GM21528 (cell line): ENCODE measurements at regions not wholly inside any gene's neighbourhood (a gene's known extent, or its start where the extent isn't known, plus 50 kb on each side); places are given as distances from the start of the nearest gene placed in this dataset.

Experiments
- ATAC-seq: cut with Tn5 transposase; IDR thresholded peaks from one replicate; pipeline ENCODE4 v1.9.1; 2021; ENCODE audit warnings: mild to moderate bottlenecking, moderate library complexity; ENCODE audit not compliant: unreplicated experiment, low FRiP score

- no peak for ATAC-seq
These were observed 187.2 kb downstream of the FOXL1 start for GRCh38 chr16:86765389-86766026.

- no peak for ATAC-seq
These were observed 188.4 kb downstream of the FOXL1 start for GRCh38 chr16:86766700-86767099.

- ATAC-seq = no peak
These were observed 190.0 kb downstream of the FOXL1 start for GRCh38 chr16:86768228-86768791.

GRCh38 chr16:86768999-86769398 is 190.7 kb downstream of the FOXL1 start:
- ATAC-seq = no peak

- no peak for ATAC-seq
These were observed 193.4 kb downstream of the FOXL1 start for GRCh38 chr16:86771506-86772460.

GRCh38 chr16:86772671-86773353 is 194.5 kb downstream of the FOXL1 start:
- ATAC-seq = no peak

- no peak for ATAC-seq
These were observed 195.0 kb downstream of the FOXL1 start for GRCh38 chr16:86773354-86773715.

GRCh38 chr16:86774931-86775330 is 196.6 kb downstream of the FOXL1 start:
- no peak for ATAC-seq

GRCh38 chr16:86775511-86775921 is 197.2 kb downstream of the FOXL1 start:
- ATAC-seq = no peak

GRCh38 chr16:86777381-86777946 is 199.1 kb downstream of the FOXL1 start:
- no peak for ATAC-seq

GRCh38 chr16:86778108-86778745 is 199.9 kb downstream of the FOXL1 start:
- no peak for ATAC-seq

GRCh38 chr16:86778978-86779377 is 200.6 kb downstream of the FOXL1 start:
- ATAC-seq = no peak

GRCh38 chr16:86781046-86781445 is 202.7 kb downstream of the FOXL1 start:
- no peak for ATAC-seq

- ATAC-seq = no peak
These were observed 205.6 kb downstream of the FOXL1 start for GRCh38 chr16:86783636-86784626.

GRCh38 chr16:86786338-86786737 is 208.0 kb downstream of the FOXL1 start:
- ATAC-seq = no peak

- ATAC-seq = no peak
These were observed 208.6 kb downstream of the FOXL1 start for GRCh38 chr16:86786994-86787393.

GRCh38 chr16:86787538-86787937 is 209.2 kb downstream of the FOXL1 start:
- ATAC-seq = no peak

- ATAC-seq = no peak
These were observed 211.3 kb downstream of the FOXL1 start for GRCh38 chr16:86789621-86790051.
